HG03095 (cell line): ENCODE measurements at regions not wholly inside any gene's neighbourhood (a gene's known extent, or its start where the extent isn't known, plus 50 kb on each side); places are given as distances from the start of the nearest gene placed in this dataset.
A peak's percentile ranks its signal among the peaks of the same experiment; 100 is the strongest.

Experiments
- ATAC-seq: cut with Tn5 transposase; IDR thresholded peaks from one replicate; pipeline ENCODE4 v1.9.1; 2021; ENCODE audit warnings: moderate library complexity; ENCODE audit not compliant: unreplicated experiment

- no peak for ATAC-seq
Observed at GRCh38 chr1:84090447-84091245, 53.4 kb upstream of the PRKACB start.

GRCh38 chr1:84089867-84090266 lies 54.2 kb upstream of the PRKACB start:
- no peak for ATAC-seq

- no peak for ATAC-seq
Observed at GRCh38 chr1:84089465-84089864, 54.6 kb upstream of the PRKACB start.

GRCh38 chr1:84086616-84087015 lies 57.5 kb upstream of the PRKACB start:
- ATAC-seq, result no peak

- ATAC-seq, result no peak
Observed at GRCh38 chr1:84086189-84086588, 57.9 kb upstream of the PRKACB start.

- no peak for ATAC-seq
Observed at GRCh38 chr1:84083307-84083706, 60.8 kb upstream of the PRKACB start.

- no peak for ATAC-seq
Observed at GRCh38 chr1:84078842-84079202, 65.2 kb upstream of the PRKACB start.

GRCh38 chr1:84078108-84078841 lies 65.8 kb upstream of the PRKACB start:
- peak; percentile 36 for ATAC-seq

GRCh38 chr1:84077476-84078107 lies 66.5 kb upstream of the PRKACB start:
- peak; percentile 93 for ATAC-seq

- ATAC-seq, result no peak
Observed at GRCh38 chr1:84073266-84073665, 70.8 kb upstream of the PRKACB start.

- no peak for ATAC-seq
Observed at GRCh38 chr1:84069236-84069845, 70.4 kb upstream of the TTLL7 start.

- ATAC-seq, result no peak
Observed at GRCh38 chr1:84062496-84062895, 63.6 kb upstream of the TTLL7 start.

GRCh38 chr1:84061336-84061735 lies 62.4 kb upstream of the TTLL7 start:
- ATAC-seq, result no peak

GRCh38 chr1:84060781-84061180 lies 61.8 kb upstream of the TTLL7 start:
- no peak for ATAC-seq

GRCh38 chr1:84048820-84049219 lies 49.9 kb upstream of the TTLL7 start:
- no peak for ATAC-seq
